ENCODE measurements at regions not wholly inside any gene's neighbourhood (a gene's known extent, or its start where the extent isn't known, plus 50 kb on each side); places are given as distances from the start of the nearest gene placed in this dataset.

GRCh38 chr2:207260947-207261346, 95.2 kb upstream of the KLF7 start:
- 84 to 96% (median 87%) methylated on average over 4 of the region's 4 CpGs for WGBS, 5 donors
- Histone ChIP-seq H3K4me1 (peaks cover 0 to 33% (median 14%) of the 10 kb centered on the region in 6 donors), H3K27ac (no peak overlapping the region), H3K36me3 (no peaks in the 10 kb centered on the region), H3K9me3 (no peaks in the 10 kb centered on the region), H3K4me3 (no peak overlapping the region), H3K27me3 (replicated peaks in 1 of 7) (no peaks in the 10 kb centered on the region)
- no peak for DNase-seq
- TF ChIP-seq POLR2AphosphoS5 (IDR thresholded peaks at IDR 0.05) = no peak
- intact Hi-C loops (cut with DNase I; ENCODE audit: low total_unique reads) = no loop called here

- TF ChIP-seq POLR2A (IDR thresholded peaks at IDR 0.05) (no peak), CTCF (IDR thresholded peaks at IDR 0.05 in 8 of 11, conservative IDR thresholded peaks at IDR 0.05 in 3 of 11) (no peak)
- Histone ChIP-seq H3K4me1 (peaks cover 0 to 5% (median 0%) of the 10 kb centered on the region in 6 donors), H3K4me3 (no peak overlapping the region), H3K36me3 (no peaks in the 10 kb centered on the region), H3K27ac (no peak overlapping the region), H3K27me3 (replicated peaks in 1 of 7) (no peaks in the 10 kb centered on the region), H3K9me3 (no peaks in the 10 kb centered on the region)
- DNase-seq = no peak
- intact Hi-C loops (cut with DNase I; ENCODE audit: low total_unique reads) = no loop called here
- 79 to 94% (median 83%) methylated on average over 2 of the region's 2 CpGs for WGBS, 5 donors
Measured at GRCh38 chr2:207264310-207264709, 98.6 kb upstream of the KLF7 start.

GRCh38 chr2:207265332-207265731, 99.6 kb upstream of the KLF7 start:
- TF ChIP-seq POLR2A (IDR thresholded peaks at IDR 0.05) = no peak
- TF ChIP-seq POLR2AphosphoS5 (IDR thresholded peaks at IDR 0.05) = no peak
- TF ChIP-seq CTCF (IDR thresholded peaks at IDR 0.05 in 8 of 11, conservative IDR thresholded peaks at IDR 0.05 in 3 of 11) = no peak
- H3K27ac ChIP-seq = no peak overlapping the region
- 70 to 80% (median 77%) methylated on average over 2 of the region's 2 CpGs for WGBS, 5 donors
- intact Hi-C loops (cut with DNase I; ENCODE audit: low total_unique reads) = no loop called here
- no peak for DNase-seq
- H3K4me3 ChIP-seq = no peak overlapping the region
- no peaks in the 10 kb centered on the region for H3K27me3 ChIP-seq (replicated peaks in 1 of 7)
- H3K4me1 ChIP-seq = peaks cover 0 to 5% (median 0%) of the 10 kb centered on the region in 6 donors
- H3K36me3 ChIP-seq = no peaks in the 10 kb centered on the region
- H3K9me3 ChIP-seq = no peaks in the 10 kb centered on the region

GRCh38 chr2:207265869-207266268, 100.1 kb upstream of the KLF7 start:
- TF ChIP-seq POLR2A (IDR thresholded peaks at IDR 0.05) = no peak
- no peak for TF ChIP-seq CTCF (IDR thresholded peaks at IDR 0.05 in 8 of 11, conservative IDR thresholded peaks at IDR 0.05 in 3 of 11)
- Histone ChIP-seq H3K27ac (no peak overlapping the region), H3K4me1 (peaks cover 0 to 5% (median 0%) of the 10 kb centered on the region in 6 donors), H3K27me3 (replicated peaks in 1 of 7) (no peaks in the 10 kb centered on the region), H3K9me3 (no peaks in the 10 kb centered on the region), H3K4me3 (no peak overlapping the region), H3K36me3 (no peaks in the 10 kb centered on the region)
- intact Hi-C loops (cut with DNase I; ENCODE audit: low total_unique reads) = no loop called here
- no peak for DNase-seq
- WGBS, 5 donors = 28 to 46% (median 31%) methylated on average over 6 of the region's 6 CpGs

- DNase-seq = no peak
- WGBS, 5 donors = 92 to 97% (median 93%) methylated on average over 7 of the region's 7 CpGs
- TF ChIP-seq POLR2AphosphoS5 (IDR thresholded peaks at IDR 0.05) = no peak
- no peak for TF ChIP-seq CTCF (IDR thresholded peaks at IDR 0.05 in 8 of 11, conservative IDR thresholded peaks at IDR 0.05 in 3 of 11)
- TF ChIP-seq POLR2A (IDR thresholded peaks at IDR 0.05) = no peak
- Histone ChIP-seq H3K9me3 (no peaks in the 10 kb centered on the region), H3K4me3 (no peak overlapping the region), H3K27ac (no peak overlapping the region), H3K4me1 (peaks cover 0 to 5% (median 0%) of the 10 kb centered on the region in 6 donors), H3K36me3 (no peaks in the 10 kb centered on the region), H3K27me3 (replicated peaks in 1 of 7) (no peaks in the 10 kb centered on the region)
- intact Hi-C loops (cut with DNase I; ENCODE audit: low total_unique reads) = no loop called here
Measured at GRCh38 chr2:207266648-207267047, 100.9 kb upstream of the KLF7 start.
